H1 (cell line): ENCODE measurements at regions not wholly inside any gene's neighbourhood (a gene's known extent, or its start where the extent isn't known, plus 50 kb on each side); places are given as distances from the start of the nearest gene placed in this dataset.

ENCODE experiments used
- BRCA1 ChIP-seq: IDR thresholded peaks from 2 replicates; pipeline ENCODE4 v1.6.1; 2012; ENCODE audit warnings: low read depth, low read length, improper control_type of control experiment
- CBX8 ChIP-seq: fragments of 300-800, 300-1000 bp; sonication (generic); IDR thresholded peaks from 2 replicates; pipeline ENCODE4 v1.7.1; 2016; ENCODE audit warnings: low read depth, low read length, borderline replicate concordance
- CHD2 ChIP-seq: IDR thresholded peaks from 2 replicates; pipeline ENCODE4 v1.6.1; 2012; ENCODE audit warnings: low read length, improper control_type of control experiment
- CREB1 ChIP-seq: IDR thresholded peaks from 2 replicates; pipeline ENCODE4 v1.6.1; 2012; ENCODE audit warnings: inconsistent platforms
- EP300 ChIP-seq, 2 experiments: IDR thresholded peaks; 1 replicate in 1 of 2; 2 replicates in 1 of 2; pipeline ENCODE4 v1.6.1; 2011 to 2012; ENCODE audit warnings: low read depth in 2 of 2, low read length in 2 of 2, mild to moderate bottlenecking in 2 of 2, borderline replicate concordance in 1 of 2, inconsistent platforms in 1 of 2, moderate library complexity in 1 of 2
- GABPA ChIP-seq: IDR thresholded peaks from 2 replicates; pipeline ENCODE4 v1.6.1; 2011; ENCODE audit warnings: mild to moderate bottlenecking, low read length, moderate library complexity, borderline replicate concordance; ENCODE audit not compliant: insufficient read depth
- KDM1A ChIP-seq: fragments of 200-600, 300-600 bp; sonication (generic); IDR thresholded peaks from 2 replicates; pipeline ENCODE4 v1.7.1; 2016; ENCODE audit warnings: mild to moderate bottlenecking, low read length, borderline replicate concordance
- PHF8 ChIP-seq: fragments of 200-600 bp; sonication (generic); conservative IDR thresholded peaks from 2 replicates; pipeline ENCODE4 v1.7.1; 2012; ENCODE audit warnings: low read depth, mild to moderate bottlenecking, inconsistent platforms, low read length, moderate library complexity
- POLR2A ChIP-seq, 2 experiments: IDR thresholded peaks; 1 replicate in 1 of 2; 2 replicates in 1 of 2; pipeline ENCODE4 v1.6.1; 2011; ENCODE audit warnings: low read depth in 2 of 2, low read length in 2 of 2, mild to moderate bottlenecking in 2 of 2; ENCODE audit errors: control extremely low read depth in 1 of 2
- POLR2AphosphoS5 ChIP-seq: IDR thresholded peaks from 2 replicates; pipeline ENCODE4 v1.6.1; 2011; ENCODE audit warnings: low read depth, low read length
- RFX5 ChIP-seq: IDR thresholded peaks from 2 replicates; pipeline ENCODE4 v1.6.1; 2011; ENCODE audit warnings: low read depth, low read length, improper control_type of control experiment, borderline replicate concordance
- RNF2 ChIP-seq: fragments of 200-900, 300-1000 bp; sonication (generic); IDR thresholded peaks from 2 replicates; pipeline ENCODE4 v1.7.1; 2016; ENCODE audit warnings: borderline replicate concordance, low read depth, mild to moderate bottlenecking, antibody characterized with exemption, low read length; ENCODE audit not compliant: poor library complexity, severe bottlenecking; ENCODE audit errors: missing control alignments
- TF ChIP-seq, protein P1 (sequence below), 3 experiments: IDR thresholded peaks; 1 replicate in 2 of 3; 2 replicates in 1 of 3; pipeline versions ENCODE4 v1.5.1 to v1.6.1; 2011; ENCODE audit warnings: low read length in 3 of 3, mild to moderate bottlenecking in 3 of 3, inconsistent platforms in 2 of 3, low read depth in 1 of 3, moderate library complexity in 1 of 3; ENCODE audit not compliant: insufficient read depth in 1 of 3; ENCODE audit errors: control extremely low read depth in 1 of 3
- TF ChIP-seq, protein P2 (sequence below): IDR thresholded peaks from 2 replicates; pipeline ENCODE4 v1.6.1; 2012; ENCODE audit warnings: inconsistent platforms

DNA sequence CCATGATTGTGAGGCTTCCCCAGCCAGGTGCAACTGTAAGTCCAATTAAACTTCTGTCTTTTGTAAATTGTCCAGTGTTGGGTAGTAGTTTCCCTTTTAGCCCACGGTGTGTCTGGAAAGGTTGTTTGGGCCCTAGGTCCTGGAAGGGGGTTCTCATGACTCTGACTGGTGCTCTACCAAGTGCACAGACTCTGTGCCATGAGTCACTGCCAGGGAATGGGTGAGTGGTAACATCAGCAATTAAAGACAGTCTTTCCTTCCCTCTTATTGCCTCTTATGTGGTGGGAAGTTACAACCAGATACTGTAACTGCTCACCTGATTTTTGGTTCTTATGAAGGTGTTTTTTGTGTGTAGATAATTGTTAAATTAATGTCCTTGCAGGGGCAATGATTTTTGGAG, 141.2 kb downstream of the PRDM9 start:
- TF ChIP-seq, protein P1, sequence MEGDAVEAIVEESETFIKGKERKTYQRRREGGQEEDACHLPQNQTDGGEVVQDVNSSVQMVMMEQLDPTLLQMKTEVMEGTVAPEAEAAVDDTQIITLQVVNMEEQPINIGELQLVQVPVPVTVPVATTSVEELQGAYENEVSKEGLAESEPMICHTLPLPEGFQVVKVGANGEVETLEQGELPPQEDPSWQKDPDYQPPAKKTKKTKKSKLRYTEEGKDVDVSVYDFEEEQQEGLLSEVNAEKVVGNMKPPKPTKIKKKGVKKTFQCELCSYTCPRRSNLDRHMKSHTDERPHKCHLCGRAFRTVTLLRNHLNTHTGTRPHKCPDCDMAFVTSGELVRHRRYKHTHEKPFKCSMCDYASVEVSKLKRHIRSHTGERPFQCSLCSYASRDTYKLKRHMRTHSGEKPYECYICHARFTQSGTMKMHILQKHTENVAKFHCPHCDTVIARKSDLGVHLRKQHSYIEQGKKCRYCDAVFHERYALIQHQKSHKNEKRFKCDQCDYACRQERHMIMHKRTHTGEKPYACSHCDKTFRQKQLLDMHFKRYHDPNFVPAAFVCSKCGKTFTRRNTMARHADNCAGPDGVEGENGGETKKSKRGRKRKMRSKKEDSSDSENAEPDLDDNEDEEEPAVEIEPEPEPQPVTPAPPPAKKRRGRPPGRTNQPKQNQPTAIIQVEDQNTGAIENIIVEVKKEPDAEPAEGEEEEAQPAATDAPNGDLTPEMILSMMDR (IDR thresholded peaks at IDR 0.05; ENCODE audit: control extremely low read depth in 1 of 3, insufficient read depth in 1 of 3, low read depth in 1 of 3, low read length in 3 of 3): no peak
- TF ChIP-seq RFX5: no peak
- TF ChIP-seq PHF8: no peak
- no peak for TF ChIP-seq EP300 (IDR thresholded peaks at IDR 0.05; ENCODE audit: borderline replicate concordance in 1 of 2, low read depth in 2 of 2, low read length in 2 of 2)
- no peak for TF ChIP-seq POLR2AphosphoS5
- no peak for TF ChIP-seq CHD2
- no peak for TF ChIP-seq POLR2A (IDR thresholded peaks at IDR 0.05; ENCODE audit: control extremely low read depth in 1 of 2, low read depth in 2 of 2, low read length in 2 of 2)
- TF ChIP-seq RNF2: no peak
- TF ChIP-seq, protein P2, sequence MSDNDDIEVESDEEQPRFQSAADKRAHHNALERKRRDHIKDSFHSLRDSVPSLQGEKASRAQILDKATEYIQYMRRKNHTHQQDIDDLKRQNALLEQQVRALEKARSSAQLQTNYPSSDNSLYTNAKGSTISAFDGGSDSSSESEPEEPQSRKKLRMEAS: no peak
- no peak for TF ChIP-seq BRCA1
- no peak for TF ChIP-seq CREB1
- TF ChIP-seq CBX8: no peak
- TF ChIP-seq KDM1A: no peak
- TF ChIP-seq GABPA: no peak
